ENCODE measurements at regions not wholly inside any gene's neighbourhood (a gene's known extent, or its start where the extent isn't known, plus 50 kb on each side); places are given as distances from the start of the nearest gene placed in this dataset.

GRCh38 chr2:118634876-118635275 lies 212.6 kb downstream of the EN1 start:
- 84% methylated on average over 3 of the region's 3 CpGs for WGBS
- Histone ChIP-seq H3K36me3 (ENCODE audit: insufficient read depth, low read length) (no peaks in the 10 kb centered on the region), H3K9ac (ENCODE audit: low read depth, low read length) (no peak overlapping the region), H3K27ac (ENCODE audit: low read depth, low read length) (no peak overlapping the region), H3K4me3 (ENCODE audit: low read length) (no peak overlapping the region), H3K9me3 (ENCODE audit: insufficient read depth, low read depth, low read length) (no peaks in the 10 kb centered on the region), H3K27me3 (ENCODE audit: insufficient read depth, low read length) (no peaks in the 10 kb centered on the region), H3K4me1 (ENCODE audit: insufficient read depth, low read length) (peaks cover 15% of the 10 kb centered on the region)

DNA sequence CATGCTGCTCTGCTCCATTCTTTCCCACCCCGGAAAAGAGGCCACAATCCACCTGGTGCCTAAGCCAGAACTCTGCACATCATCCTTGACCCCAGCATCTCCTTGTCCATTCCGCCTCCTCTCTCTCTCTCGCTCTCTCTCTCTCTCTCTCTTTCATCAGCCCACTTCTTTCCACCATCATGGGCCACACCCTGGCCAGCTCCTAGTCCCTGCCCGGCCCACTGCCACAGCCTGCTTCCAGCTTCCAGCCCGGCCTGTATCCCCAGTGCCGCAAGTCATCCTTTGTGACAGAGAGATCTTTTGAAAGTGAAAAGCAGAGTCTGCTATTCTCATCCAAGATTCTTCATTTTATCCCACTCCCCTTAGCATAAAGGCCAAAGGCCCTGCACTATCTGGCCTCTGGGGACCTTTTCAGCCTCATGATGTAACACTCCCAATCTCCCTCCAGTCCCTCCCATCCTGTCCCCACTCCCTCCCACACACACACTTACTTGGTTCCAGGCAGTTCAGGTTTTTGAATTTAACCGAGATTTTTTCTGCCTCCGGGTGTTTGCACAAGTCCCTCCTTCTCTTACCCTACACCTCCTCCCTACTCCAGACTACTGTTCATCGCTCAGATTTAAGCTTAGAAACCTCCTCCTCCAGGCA lies 214.0 kb downstream of the EN1 start:
- no peak overlapping the region for H3K27ac ChIP-seq (ENCODE audit: low read depth, low read length)
- H3K9me3 ChIP-seq (ENCODE audit: insufficient read depth, low read depth, low read length) = no peaks in the 10 kb centered on the region
- H3K4me3 ChIP-seq (ENCODE audit: low read length) = no peak overlapping the region
- WGBS = 93% methylated on average over 9 of the region's 9 CpGs
- no peaks in the 10 kb centered on the region for H3K27me3 ChIP-seq (ENCODE audit: insufficient read depth, low read length)
- H3K4me1 ChIP-seq (ENCODE audit: insufficient read depth, low read length) = peaks cover 15% of the 10 kb centered on the region
- H3K9ac ChIP-seq (ENCODE audit: low read depth, low read length) = no peak overlapping the region
- no peaks in the 10 kb centered on the region for H3K36me3 ChIP-seq (ENCODE audit: insufficient read depth, low read length)

GRCh38 chr2:118632921-118633320 lies 214.5 kb downstream of the EN1 start:
- no peak overlapping the region for H3K4me3 ChIP-seq (ENCODE audit: low read length)
- H3K36me3 ChIP-seq (ENCODE audit: insufficient read depth, low read length) = no peaks in the 10 kb centered on the region
- H3K9ac ChIP-seq (ENCODE audit: low read depth, low read length) = no peak overlapping the region
- WGBS = 91% methylated on average over 10 of the region's 11 CpGs
- H3K9me3 ChIP-seq (ENCODE audit: insufficient read depth, low read depth, low read length) = no peaks in the 10 kb centered on the region
- H3K4me1 ChIP-seq (ENCODE audit: insufficient read depth, low read length) = peaks cover 15% of the 10 kb centered on the region
- H3K27ac ChIP-seq (ENCODE audit: low read depth, low read length) = no peak overlapping the region
- H3K27me3 ChIP-seq (ENCODE audit: insufficient read depth, low read length) = no peaks in the 10 kb centered on the region

- Histone ChIP-seq H3K9ac (ENCODE audit: low read depth, low read length) (no peak overlapping the region), H3K27ac (ENCODE audit: low read depth, low read length) (no peak overlapping the region), H3K9me3 (ENCODE audit: insufficient read depth, low read depth, low read length) (peaks cover 6% of the 10 kb centered on the region), H3K27me3 (ENCODE audit: insufficient read depth, low read length) (no peaks in the 10 kb centered on the region), H3K4me1 (ENCODE audit: insufficient read depth, low read length) (no peaks in the 10 kb centered on the region), H3K36me3 (ENCODE audit: insufficient read depth, low read length) (no peaks in the 10 kb centered on the region), H3K4me3 (ENCODE audit: low read length) (no peak overlapping the region)
- WGBS = 80% methylated on average over 3 of the region's 3 CpGs
Measured at GRCh38 chr2:118627156-118627555, 220.3 kb downstream of the EN1 start.

DNA sequence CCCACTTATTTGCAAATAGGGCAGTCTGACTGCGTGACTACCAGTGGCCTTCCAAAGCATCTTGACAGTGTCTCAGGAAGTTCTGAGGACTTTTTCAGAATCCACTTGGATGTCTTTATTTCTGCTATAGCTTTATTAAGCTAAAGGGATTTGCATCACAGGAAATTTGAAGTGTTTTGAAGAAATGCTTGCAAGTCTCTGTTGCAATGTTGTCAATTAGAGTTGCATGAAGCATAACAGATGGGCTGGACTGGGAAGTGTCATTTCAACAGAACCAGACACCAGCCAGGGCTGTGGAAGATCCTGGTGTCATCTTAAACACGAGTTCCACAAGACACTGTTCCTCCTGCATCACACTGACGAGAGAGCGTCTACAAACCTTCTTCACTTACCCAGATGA lies 224.5 kb downstream of the EN1 start:
- Histone ChIP-seq H3K9ac (ENCODE audit: low read depth, low read length) (no peak overlapping the region), H3K9me3 (ENCODE audit: insufficient read depth, low read depth, low read length) (peaks cover 6% of the 10 kb centered on the region), H3K27me3 (ENCODE audit: insufficient read depth, low read length) (no peaks in the 10 kb centered on the region), H3K4me1 (ENCODE audit: insufficient read depth, low read length) (no peaks in the 10 kb centered on the region), H3K27ac (ENCODE audit: low read depth, low read length) (no peak overlapping the region), H3K36me3 (ENCODE audit: insufficient read depth, low read length) (no peaks in the 10 kb centered on the region), H3K4me3 (ENCODE audit: low read length) (no peak overlapping the region)
- WGBS = 92% methylated on average over 4 of the region's 4 CpGs

- H3K27me3 ChIP-seq (ENCODE audit: insufficient read depth, low read length) = no peaks in the 10 kb centered on the region
- H3K4me3 ChIP-seq (ENCODE audit: low read length) = no peak overlapping the region
- H3K9me3 ChIP-seq (ENCODE audit: insufficient read depth, low read depth, low read length) = peaks cover 3% of the 10 kb centered on the region
- H3K4me1 ChIP-seq (ENCODE audit: insufficient read depth, low read length) = no peaks in the 10 kb centered on the region
- no peaks in the 10 kb centered on the region for H3K36me3 ChIP-seq (ENCODE audit: insufficient read depth, low read length)
- 98% methylated on average over 3 of the region's 3 CpGs for WGBS
- no peak overlapping the region for H3K27ac ChIP-seq (ENCODE audit: low read depth, low read length)
- H3K9ac ChIP-seq (ENCODE audit: low read depth, low read length) = no peak overlapping the region
Measured at GRCh38 chr2:118622108-118622507, 225.3 kb downstream of the EN1 start.

DNA sequence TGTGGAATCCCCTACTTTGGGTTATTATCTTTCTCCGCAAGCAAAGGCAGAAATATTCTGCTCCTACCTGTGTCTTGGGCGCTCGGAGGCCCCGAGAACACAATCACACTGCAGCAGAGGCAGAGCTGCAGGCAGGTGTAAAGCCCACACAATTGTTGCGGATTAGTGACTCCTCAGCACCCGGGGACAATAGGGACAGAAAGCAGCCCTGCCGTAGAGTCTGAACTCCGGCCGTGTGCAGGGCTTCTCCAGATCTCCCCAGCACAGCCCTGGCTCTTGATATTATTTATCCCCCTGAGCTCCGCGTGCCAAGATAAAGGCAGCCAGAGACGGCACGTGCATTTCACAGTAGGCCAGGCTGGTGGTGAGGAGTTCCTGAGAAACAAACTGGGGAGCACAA lies 229.2 kb downstream of the EN1 start:
- H3K9me3 ChIP-seq (ENCODE audit: insufficient read depth, low read depth, low read length) = no peaks in the 10 kb centered on the region
- no peak overlapping the region for H3K4me3 ChIP-seq (ENCODE audit: low read length)
- H3K36me3 ChIP-seq (ENCODE audit: insufficient read depth, low read length) = no peaks in the 10 kb centered on the region
- no peaks in the 10 kb centered on the region for H3K27me3 ChIP-seq (ENCODE audit: insufficient read depth, low read length)
- WGBS = 89% methylated on average over 13 of the region's 13 CpGs
- H3K9ac ChIP-seq (ENCODE audit: low read depth, low read length) = no peak overlapping the region
- no peak overlapping the region for H3K27ac ChIP-seq (ENCODE audit: low read depth, low read length)
- peaks cover 7% of the 10 kb centered on the region; the same call in 1 of the 2 replicates for H3K4me1 ChIP-seq (ENCODE audit: insufficient read depth, low read length)

DNA sequence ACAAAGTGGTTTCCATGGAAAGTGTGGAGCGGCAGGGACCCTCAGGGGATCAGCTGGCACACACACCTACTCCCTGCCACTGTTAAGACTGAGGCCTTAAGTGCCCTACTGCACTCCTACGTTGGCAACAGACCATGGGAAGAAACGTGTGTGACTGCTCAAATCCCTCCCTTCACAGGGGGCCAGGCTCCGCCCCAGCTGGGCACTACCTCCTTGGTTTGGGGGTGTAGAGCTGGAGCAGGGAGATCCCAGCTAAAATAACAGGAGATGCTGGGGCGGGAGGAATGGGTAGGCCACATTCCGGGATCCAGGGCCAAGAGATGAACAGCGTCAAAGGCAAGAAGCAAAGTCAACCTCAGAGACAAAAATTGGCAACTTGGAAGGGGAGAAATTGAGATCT lies 231.0 kb downstream of the EN1 start:
- Histone ChIP-seq H3K27ac (ENCODE audit: low read depth, low read length) (no peak overlapping the region), H3K4me3 (ENCODE audit: low read length) (no peak overlapping the region), H3K9me3 (ENCODE audit: insufficient read depth, low read depth, low read length) (no peaks in the 10 kb centered on the region), H3K9ac (ENCODE audit: low read depth, low read length) (no peak overlapping the region), H3K36me3 (ENCODE audit: insufficient read depth, low read length) (no peaks in the 10 kb centered on the region), H3K4me1 (ENCODE audit: insufficient read depth, low read length) (peaks cover 7% of the 10 kb centered on the region; the same call in 1 of the 2 replicates), H3K27me3 (ENCODE audit: insufficient read depth, low read length) (no peaks in the 10 kb centered on the region)
- WGBS = 92% methylated on average over 7 of the region's 7 CpGs

DNA sequence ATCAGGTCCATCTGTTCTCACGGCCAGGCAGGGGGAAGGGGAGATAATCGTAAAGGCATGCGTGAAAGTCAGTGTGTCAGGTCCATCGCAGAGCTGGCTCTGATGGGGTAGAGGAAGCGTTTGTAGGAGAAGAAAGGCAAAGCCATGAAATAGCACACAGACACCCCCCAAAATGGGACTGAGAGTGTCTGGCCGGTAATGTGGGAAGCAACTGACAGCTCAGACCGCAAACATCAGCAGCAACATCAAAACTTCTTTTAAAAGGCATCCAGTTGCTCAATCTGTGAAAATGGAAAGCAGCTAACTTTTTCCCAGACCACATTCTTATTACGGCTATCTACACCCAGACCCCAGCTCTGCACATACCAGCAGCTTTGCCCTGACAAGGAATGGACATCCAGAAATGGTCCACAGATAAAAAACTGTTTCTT lies 232.6 kb downstream of the EN1 start:
- WGBS = 84% methylated on average over 8 of the region's 8 CpGs
- no peaks in the 10 kb centered on the region for H3K9me3 ChIP-seq (ENCODE audit: insufficient read depth, low read depth, low read length)
- no peak overlapping the region for H3K9ac ChIP-seq (ENCODE audit: low read depth, low read length)
- peaks cover 7% of the 10 kb centered on the region; the same call in 1 of the 2 replicates for H3K4me1 ChIP-seq (ENCODE audit: insufficient read depth, low read length)
- H3K36me3 ChIP-seq (ENCODE audit: insufficient read depth, low read length) = no peaks in the 10 kb centered on the region
- no peak overlapping the region for H3K4me3 ChIP-seq (ENCODE audit: low read length)
- H3K27ac ChIP-seq (ENCODE audit: low read depth, low read length) = no peak overlapping the region
- H3K27me3 ChIP-seq (ENCODE audit: insufficient read depth, low read length) = no peaks in the 10 kb centered on the region

- Histone ChIP-seq H3K36me3 (ENCODE audit: insufficient read depth, low read length) (no peaks in the 10 kb centered on the region), H3K27me3 (ENCODE audit: insufficient read depth, low read length) (no peaks in the 10 kb centered on the region), H3K4me3 (ENCODE audit: low read length) (no peak overlapping the region), H3K4me1 (ENCODE audit: insufficient read depth, low read length) (peaks cover 7% of the 10 kb centered on the region; the same call in 1 of the 2 replicates), H3K9ac (ENCODE audit: low read depth, low read length) (no peak overlapping the region), H3K9me3 (ENCODE audit: insufficient read depth, low read depth, low read length) (no peaks in the 10 kb centered on the region), H3K27ac (ENCODE audit: low read depth, low read length) (no peak overlapping the region)
- 86% methylated on average over 2 of the region's 2 CpGs for WGBS
Measured at GRCh38 chr2:118613737-118614136, 233.7 kb downstream of the EN1 start.

DNA sequence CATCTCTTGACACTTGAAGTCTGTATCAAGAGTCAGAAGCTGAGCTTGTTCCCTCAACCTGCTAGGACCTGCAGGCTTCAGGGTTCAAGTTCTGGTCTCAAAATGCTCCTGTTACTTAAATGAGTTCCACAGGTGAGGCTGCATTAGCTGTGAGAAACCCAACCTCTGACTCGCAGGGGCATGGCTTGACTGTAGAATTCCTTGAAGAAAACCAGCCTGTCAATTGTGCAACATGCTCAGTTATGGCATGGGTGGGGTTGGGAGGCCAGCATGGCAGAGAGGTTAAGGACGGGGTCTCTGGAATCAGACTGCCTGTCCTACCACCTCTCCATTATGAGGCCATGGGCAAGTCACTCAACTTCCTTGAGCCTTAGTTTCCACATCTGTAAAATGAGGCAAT lies 235.8 kb downstream of the EN1 start:
- peaks cover 7% of the 10 kb centered on the region; the same call in 1 of the 2 replicates for H3K4me1 ChIP-seq (ENCODE audit: insufficient read depth, low read length)
- WGBS = 94% methylated on average over 2 of the region's 2 CpGs
- no peaks in the 10 kb centered on the region for H3K27me3 ChIP-seq (ENCODE audit: insufficient read depth, low read length)
- no peak overlapping the region for H3K27ac ChIP-seq (ENCODE audit: low read depth, low read length)
- no peak overlapping the region for H3K4me3 ChIP-seq (ENCODE audit: low read length)
- H3K9me3 ChIP-seq (ENCODE audit: insufficient read depth, low read depth, low read length) = no peaks in the 10 kb centered on the region
- H3K36me3 ChIP-seq (ENCODE audit: insufficient read depth, low read length) = no peaks in the 10 kb centered on the region
- no peak overlapping the region for H3K9ac ChIP-seq (ENCODE audit: low read depth, low read length)

GRCh38 chr2:118609138-118609537 lies 238.3 kb downstream of the EN1 start:
- no peaks in the 10 kb centered on the region for H3K9me3 ChIP-seq (ENCODE audit: insufficient read depth, low read depth, low read length)
- peaks cover 5% of the 10 kb centered on the region; the same call in 1 of the 2 replicates for H3K4me1 ChIP-seq (ENCODE audit: insufficient read depth, low read length)
- 84% methylated on average over 4 of the region's 4 CpGs for WGBS
- H3K27ac ChIP-seq (ENCODE audit: low read depth, low read length) = no peak overlapping the region
- no peak overlapping the region for H3K9ac ChIP-seq (ENCODE audit: low read depth, low read length)
- H3K4me3 ChIP-seq (ENCODE audit: low read length) = no peak overlapping the region
- no peaks in the 10 kb centered on the region for H3K27me3 ChIP-seq (ENCODE audit: insufficient read depth, low read length)
- no peaks in the 10 kb centered on the region for H3K36me3 ChIP-seq (ENCODE audit: insufficient read depth, low read length)
